Tibial artery (tissue), 4 donors: ENCODE measurements at regions not wholly inside any gene's neighbourhood (a gene's known extent, or its start where the extent isn't known, plus 50 kb on each side); places are given as distances from the start of the nearest gene placed in this dataset.

ENCODE experiments used
- DNase-seq, 2 donors: peaks; one replicate each; pipeline ENCODE4 v3.0.0-alpha.2; 2019
- H3K27ac ChIP-seq, 2 donors: fragments of 200-600 bp; sonication (generic) in 1 of 2; 1 replicate in 1 of 2; 2 replicates in 1 of 2; pipeline ENCODE4 v1.5.1; 2018 to 2019; ENCODE audit warnings: mild to moderate bottlenecking in 1 of 2
- H3K27me3 ChIP-seq, 2 donors: fragments of 200-600 bp; sonication (generic) in 1 of 2; one replicate each; pipeline versions ENCODE4 v1.5.1 to v1.6.0; 2016 to 2019
- H3K36me3 ChIP-seq, 3 donors: fragments of 200-600 bp; sonication (generic) in 2 of 3; one replicate each; pipeline ENCODE4 v1.5.1; 2016 to 2019; ENCODE audit warnings: mild to moderate bottlenecking in 2 of 3
- H3K4me1 ChIP-seq, 4 donors: fragments of 200-600 bp; sonication (generic) in 2 of 4; 1 replicate in 3 of 4; 2 replicates in 1 of 4; pipeline ENCODE4 v1.5.1; 2016 to 2019
- H3K4me3 ChIP-seq, 2 donors: fragments of 200-600 bp; sonication (generic) in 1 of 2; 1 replicate in 1 of 2; 2 replicates in 1 of 2; pipeline ENCODE4 v1.5.1; 2018 to 2019; ENCODE audit warnings: mild to moderate bottlenecking in 2 of 2
- H3K9me3 ChIP-seq, 3 donors: fragments of 200-600 bp; sonication (generic) in 1 of 3; one replicate each; pipeline ENCODE4 v1.5.1; 2016 to 2019
- intact Hi-C: fragments of 100-400 bp; cut with DNase I; formaldehyde crosslinking; loops from one replicate; pipeline ENCODE4 v1.15.0; 2023; ENCODE audit warnings: low total_unique reads
- TF ChIP-seq, protein P1 (sequence below), 2 experiments: fragments of 200-600 bp in 1 of 2; fragments of 450-650 bp in 1 of 2; IDR thresholded peaks; one replicate each; pipeline ENCODE4 v1.5.1; 2017 to 2019; ENCODE audit warnings: antibody characterized with exemption in 2 of 2, mild to moderate bottlenecking in 1 of 2, moderate library complexity in 1 of 2

- TF ChIP-seq, protein P1, sequence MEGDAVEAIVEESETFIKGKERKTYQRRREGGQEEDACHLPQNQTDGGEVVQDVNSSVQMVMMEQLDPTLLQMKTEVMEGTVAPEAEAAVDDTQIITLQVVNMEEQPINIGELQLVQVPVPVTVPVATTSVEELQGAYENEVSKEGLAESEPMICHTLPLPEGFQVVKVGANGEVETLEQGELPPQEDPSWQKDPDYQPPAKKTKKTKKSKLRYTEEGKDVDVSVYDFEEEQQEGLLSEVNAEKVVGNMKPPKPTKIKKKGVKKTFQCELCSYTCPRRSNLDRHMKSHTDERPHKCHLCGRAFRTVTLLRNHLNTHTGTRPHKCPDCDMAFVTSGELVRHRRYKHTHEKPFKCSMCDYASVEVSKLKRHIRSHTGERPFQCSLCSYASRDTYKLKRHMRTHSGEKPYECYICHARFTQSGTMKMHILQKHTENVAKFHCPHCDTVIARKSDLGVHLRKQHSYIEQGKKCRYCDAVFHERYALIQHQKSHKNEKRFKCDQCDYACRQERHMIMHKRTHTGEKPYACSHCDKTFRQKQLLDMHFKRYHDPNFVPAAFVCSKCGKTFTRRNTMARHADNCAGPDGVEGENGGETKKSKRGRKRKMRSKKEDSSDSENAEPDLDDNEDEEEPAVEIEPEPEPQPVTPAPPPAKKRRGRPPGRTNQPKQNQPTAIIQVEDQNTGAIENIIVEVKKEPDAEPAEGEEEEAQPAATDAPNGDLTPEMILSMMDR (IDR thresholded peaks at IDR 0.05): no peak
- DNase-seq: peak in 1 of 2 donors; percentile 38
- Histone ChIP-seq H3K27ac (no peak overlapping the region), H3K27me3 (peaks cover 0 to 35% of the 10 kb centered on the region in 2 donors), H3K4me1 (peaks cover 0 to 14% (median 5%) of the 10 kb centered on the region in 4 donors), H3K36me3 (no peaks in the 10 kb centered on the region), H3K9me3 (no peaks in the 10 kb centered on the region), H3K4me3 (no peak overlapping the region)
- intact Hi-C loops: no loop called here
These were observed 51.8 kb upstream of the CYRIA start for GRCh38 chr2:16717477-16717876.

DNA sequence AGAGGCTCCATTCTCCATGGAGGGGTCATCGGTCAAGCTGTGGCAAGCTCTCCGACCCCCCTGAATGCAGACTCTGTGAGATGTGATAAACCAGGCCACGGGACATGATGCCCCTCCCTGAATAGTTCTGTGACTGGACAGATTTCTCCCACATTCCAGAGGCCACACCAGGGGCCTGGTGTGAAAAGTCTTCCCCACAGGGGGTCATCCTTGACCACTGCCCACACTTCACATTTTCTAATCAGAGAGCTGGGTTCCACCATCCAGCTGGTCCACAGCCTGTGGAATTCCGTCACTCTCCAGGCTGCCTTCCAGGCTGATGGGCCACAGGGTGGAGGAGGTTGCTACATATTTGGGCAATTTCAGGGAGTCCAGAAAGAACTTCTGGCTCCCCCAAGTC is 51.3 kb upstream of the CYRIA start:
- Histone ChIP-seq H3K36me3 (no peaks in the 10 kb centered on the region), H3K27ac (no peak overlapping the region), H3K4me3 (no peak overlapping the region), H3K27me3 (peaks cover 0 to 29% of the 10 kb centered on the region in 2 donors), H3K4me1 (peaks cover 0 to 14% (median 5%) of the 10 kb centered on the region in 4 donors), H3K9me3 (no peaks in the 10 kb centered on the region)
- DNase-seq: peak in 1 of 2 donors; percentile 56
- intact Hi-C loops: no loop called here
- TF ChIP-seq, protein P1 (IDR thresholded peaks at IDR 0.05): no peak

DNA sequence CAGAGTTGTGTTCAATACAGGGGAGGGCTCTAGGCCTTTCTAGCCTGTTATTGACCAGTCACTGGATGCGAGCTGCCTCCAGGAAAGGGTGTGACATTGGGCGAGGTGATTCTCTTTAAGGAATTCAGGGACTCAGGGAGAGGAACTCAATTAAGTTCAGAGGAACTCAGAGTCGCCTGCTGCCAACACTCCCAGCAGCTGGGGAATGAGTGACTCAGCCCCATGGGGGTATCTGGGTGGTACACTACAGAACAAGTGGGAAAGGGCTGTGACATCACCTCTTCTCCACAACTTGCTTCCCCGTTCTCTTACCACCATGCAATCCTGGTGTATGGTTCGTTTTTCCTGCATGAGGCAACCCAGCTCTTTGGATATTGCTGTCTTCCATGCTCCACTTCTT is 50.4 kb upstream of the CYRIA start:
- peaks cover 0 to 14% (median 5%) of the 10 kb centered on the region in 4 donors for H3K4me1 ChIP-seq
- peaks cover 0 to 20% of the 10 kb centered on the region in 2 donors for H3K27me3 ChIP-seq
- no peak for DNase-seq
- no peak overlapping the region for H3K4me3 ChIP-seq
- no peak overlapping the region for H3K27ac ChIP-seq
- no peaks in the 10 kb centered on the region for H3K9me3 ChIP-seq
- intact Hi-C loops: no loop called here
- no peaks in the 10 kb centered on the region for H3K36me3 ChIP-seq
- TF ChIP-seq, protein P1 (IDR thresholded peaks at IDR 0.05): no peak
